ENCODE measurements at regions not wholly inside any gene's neighbourhood (a gene's known extent, or its start where the extent isn't known, plus 50 kb on each side); places are given as distances from the start of the nearest gene placed in this dataset.

- TF ChIP-seq CTCF (IDR thresholded peaks at IDR 0.05; ENCODE audit: low read depth, low read length, missing input control), result no peak
- TF ChIP-seq YY1 (IDR thresholded peaks at IDR 0.05), result no peak
- TF ChIP-seq ZBTB33 (IDR thresholded peaks at IDR 0.05), result no peak
- no peak for TF ChIP-seq HNF4G (IDR thresholded peaks at IDR 0.05)
- no peak for TF ChIP-seq NR2F2 (IDR thresholded peaks at IDR 0.05)
- no peak for TF ChIP-seq RAD21 (IDR thresholded peaks at IDR 0.05)
- TF ChIP-seq GABPA (IDR thresholded peaks at IDR 0.05 in 1 of 2, conservative IDR thresholded peaks at IDR 0.05 in 1 of 2), result no peak
- no peak for TF ChIP-seq ATF3 (IDR thresholded peaks at IDR 0.05)
- TF ChIP-seq SP1 (IDR thresholded peaks at IDR 0.05), result no peak
- TF ChIP-seq REST (IDR thresholded peaks at IDR 0.05), result no peak
- TF ChIP-seq TAF1 (conservative IDR thresholded peaks at IDR 0.05), result no peak
- TF ChIP-seq MAX (IDR thresholded peaks at IDR 0.05), result no peak
These were observed 308.5 kb upstream of the MEOX2 start for GRCh38 chr7:15995027-15995426.

All from liver (tissue), 3 donors.